Body of pancreas (tissue), 4 donors: ENCODE measurements at regions not wholly inside any gene's neighbourhood (a gene's known extent, or its start where the extent isn't known, plus 50 kb on each side); places are given as distances from the start of the nearest gene placed in this dataset.

ENCODE experiments used
- POLR2A ChIP-seq, 3 donors: fragments of 450-650 bp; IDR thresholded peaks; one replicate each; pipeline ENCODE4 v1.6.1; 2016; ENCODE audit warnings: antibody characterized with exemption in 3 of 3, mild to moderate bottlenecking in 2 of 3
- TF ChIP-seq, protein P1 (sequence below), 7 experiments: fragments of 450-650 bp in 4 of 7; fragments of 200-600 bp in 3 of 7; sonication (generic) in 3 of 7; IDR thresholded peaks; one replicate each; pipeline ENCODE4 v1.5.1; 2016 to 2019; ENCODE audit warnings: antibody characterized with exemption in 7 of 7

DNA sequence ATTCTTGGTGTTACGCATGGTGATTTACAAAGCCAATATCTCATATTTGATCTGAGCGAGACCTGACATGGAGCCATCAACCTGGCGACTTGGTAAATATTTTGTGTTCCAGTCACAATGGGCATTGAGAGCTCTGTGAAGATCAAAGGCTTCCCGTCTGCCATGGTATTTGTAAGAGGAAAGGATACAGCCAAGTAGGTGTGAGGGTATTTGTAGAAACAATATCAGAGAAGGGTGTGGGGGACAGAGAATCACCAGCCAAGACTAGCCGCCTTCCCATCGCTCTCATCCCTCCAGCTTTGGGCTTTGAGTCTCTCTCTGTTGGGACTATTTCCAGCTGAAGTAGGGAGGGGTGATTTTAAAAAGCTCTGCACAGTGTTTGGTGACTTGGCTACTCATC is 173.4 kb upstream of the BDNF start:
- TF ChIP-seq, protein P1, sequence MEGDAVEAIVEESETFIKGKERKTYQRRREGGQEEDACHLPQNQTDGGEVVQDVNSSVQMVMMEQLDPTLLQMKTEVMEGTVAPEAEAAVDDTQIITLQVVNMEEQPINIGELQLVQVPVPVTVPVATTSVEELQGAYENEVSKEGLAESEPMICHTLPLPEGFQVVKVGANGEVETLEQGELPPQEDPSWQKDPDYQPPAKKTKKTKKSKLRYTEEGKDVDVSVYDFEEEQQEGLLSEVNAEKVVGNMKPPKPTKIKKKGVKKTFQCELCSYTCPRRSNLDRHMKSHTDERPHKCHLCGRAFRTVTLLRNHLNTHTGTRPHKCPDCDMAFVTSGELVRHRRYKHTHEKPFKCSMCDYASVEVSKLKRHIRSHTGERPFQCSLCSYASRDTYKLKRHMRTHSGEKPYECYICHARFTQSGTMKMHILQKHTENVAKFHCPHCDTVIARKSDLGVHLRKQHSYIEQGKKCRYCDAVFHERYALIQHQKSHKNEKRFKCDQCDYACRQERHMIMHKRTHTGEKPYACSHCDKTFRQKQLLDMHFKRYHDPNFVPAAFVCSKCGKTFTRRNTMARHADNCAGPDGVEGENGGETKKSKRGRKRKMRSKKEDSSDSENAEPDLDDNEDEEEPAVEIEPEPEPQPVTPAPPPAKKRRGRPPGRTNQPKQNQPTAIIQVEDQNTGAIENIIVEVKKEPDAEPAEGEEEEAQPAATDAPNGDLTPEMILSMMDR (IDR thresholded peaks at IDR 0.05) = no peak
- no peak for TF ChIP-seq POLR2A (IDR thresholded peaks at IDR 0.05)
